ENCODE measurements at regions not wholly inside any gene's neighbourhood (a gene's known extent, or its start where the extent isn't known, plus 50 kb on each side); places are given as distances from the start of the nearest gene placed in this dataset.

- TF ChIP-seq, protein P1, sequence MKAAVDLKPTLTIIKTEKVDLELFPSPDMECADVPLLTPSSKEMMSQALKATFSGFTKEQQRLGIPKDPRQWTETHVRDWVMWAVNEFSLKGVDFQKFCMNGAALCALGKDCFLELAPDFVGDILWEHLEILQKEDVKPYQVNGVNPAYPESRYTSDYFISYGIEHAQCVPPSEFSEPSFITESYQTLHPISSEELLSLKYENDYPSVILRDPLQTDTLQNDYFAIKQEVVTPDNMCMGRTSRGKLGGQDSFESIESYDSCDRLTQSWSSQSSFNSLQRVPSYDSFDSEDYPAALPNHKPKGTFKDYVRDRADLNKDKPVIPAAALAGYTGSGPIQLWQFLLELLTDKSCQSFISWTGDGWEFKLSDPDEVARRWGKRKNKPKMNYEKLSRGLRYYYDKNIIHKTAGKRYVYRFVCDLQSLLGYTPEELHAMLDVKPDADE (IDR thresholded peaks at IDR 0.05), result no peak
- TF ChIP-seq EZH2 (IDR thresholded peaks at IDR 0.05; ENCODE audit: low read depth, unreplicated experiment) (no peak), CTCF (conservative IDR thresholded peaks at IDR 0.05; ENCODE audit: low read depth in 2 of 2) (no peak), ZNF331 (CRISPR knock-in tag; IDR thresholded peaks at IDR 0.05; ENCODE audit: low read depth) (no peak), POLR2AphosphoS5 (IDR thresholded peaks at IDR 0.05; ENCODE audit: low read depth) (no peak), ZNF114 (CRISPR knock-in tag; IDR thresholded peaks at IDR 0.05) (no peak), CREB1 (CRISPR knock-in tag; IDR thresholded peaks at IDR 0.05; ENCODE audit: low read depth) (no peak), STAT1 (IDR thresholded peaks at IDR 0.05; ENCODE audit: unreplicated experiment) (no peak), EZH2phosphoT487 (IDR thresholded peaks at IDR 0.05; ENCODE audit: unreplicated experiment) (no peak)
Observed at GRCh38 chr7:22052674-22053365, 107.1 kb upstream of the CDCA7L start (continued).

DNA sequence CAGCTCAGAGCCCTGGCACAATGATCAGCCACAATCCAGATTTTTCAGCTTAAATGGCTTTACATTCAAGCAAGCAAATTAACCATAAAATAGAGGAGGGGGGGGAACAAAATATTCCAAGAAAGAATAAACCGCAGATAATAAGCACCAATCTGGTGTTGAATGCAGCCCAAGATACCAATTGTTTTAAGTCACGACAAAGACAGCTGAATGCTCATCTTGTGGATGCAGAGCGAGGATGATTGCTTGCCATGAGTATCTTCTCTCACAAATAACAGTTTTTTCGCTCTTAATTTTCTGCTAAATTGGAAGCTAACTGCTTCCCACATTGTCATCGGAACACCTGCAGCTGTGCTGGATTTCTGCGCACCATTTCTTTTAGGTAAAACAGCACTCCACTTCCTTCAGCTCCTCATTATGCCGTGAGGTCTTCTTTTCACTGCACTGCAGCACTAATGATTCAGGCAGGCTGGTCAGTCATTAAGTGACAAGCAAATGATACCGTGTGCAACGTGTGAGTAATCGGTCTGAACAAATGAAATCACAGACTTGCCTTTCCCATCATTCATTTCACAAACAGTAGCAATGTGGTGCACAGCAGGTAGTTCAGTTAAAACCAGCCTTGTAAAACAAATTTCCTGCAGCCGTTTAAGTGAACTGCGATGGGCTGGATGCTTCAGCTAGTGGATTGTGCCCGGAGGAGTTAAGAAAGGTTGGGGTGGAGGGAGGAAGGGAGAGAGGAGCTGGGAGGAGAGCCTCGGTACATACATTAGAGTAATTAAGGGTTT lies 106.4 kb upstream of the CDCA7L start:
- Histone ChIP-seq H3K36me3 (ENCODE audit: insufficient read depth) (no peaks in the 10 kb centered on the region), H3K27me3 (ENCODE audit: insufficient read depth) (no peaks in the 10 kb centered on the region), H3F3A (replicated peaks; ENCODE audit: low read depth) (no peaks in the 10 kb centered on the region; the same call in 1 of the 2 replicates), H3K9me2 (ENCODE audit: insufficient read depth) (no peaks in the 10 kb centered on the region), H3K27ac (ENCODE audit: low read depth) (no peak overlapping the region), H3K4me1 (ENCODE audit: insufficient read depth) (peaks cover 19% of the 10 kb centered on the region), H4K20me1 (replicated peaks; ENCODE audit: insufficient read depth) (no peaks in the 10 kb centered on the region), H3K4me2 (peak overlapping the region; percentile 29; the same call in 1 of the 2 replicates), H3K79me2 (replicated peaks; ENCODE audit: insufficient read depth) (no peaks in the 10 kb centered on the region), H2AFZ (peak overlapping the region; percentile 86), H3K4me3 (no peak overlapping the region)
- ATAC-seq (peak; percentile 71; the same call in 2 of the 3 replicates), DNase-seq (ENCODE audit: low spot score) (peak; percentile 33)
- peaks cover 23% of the 10 kb centered on the region for H3K4me1 Mint-ChIP-seq
- peaks cover 10% of the 10 kb centered on the region for H3K27me3 Mint-ChIP-seq (ENCODE audit: insufficient read depth, low read depth, poor library complexity)
- H3K4me3 Mint-ChIP-seq, result no peak overlapping the region
- H3K27ac Mint-ChIP-seq, result no peak overlapping the region
- no peaks in the 10 kb centered on the region for H3K36me3 Mint-ChIP-seq (ENCODE audit: low read depth)
- peaks cover 3% of the 10 kb centered on the region; the same call in 1 of the 3 replicates for H3K9me3 Mint-ChIP-seq
- TF ChIP-seq NANOG (IDR thresholded peaks at IDR 0.05; ENCODE audit: borderline replicate concordance), result no peak
- TF ChIP-seq ZNF331 (CRISPR knock-in tag; IDR thresholded peaks at IDR 0.05; ENCODE audit: low read depth), result no peak
- no peak for TF ChIP-seq STAT1 (IDR thresholded peaks at IDR 0.05; ENCODE audit: unreplicated experiment)
- TF ChIP-seq, protein P1 (IDR thresholded peaks at IDR 0.05), result no peak
- no peak for TF ChIP-seq JUNB (IDR thresholded peaks at IDR 0.05; ENCODE audit: unreplicated experiment)
- TF ChIP-seq ZNF462 (CRISPR knock-in tag; IDR thresholded peaks at IDR 0.05), result no peak
- no peak for TF ChIP-seq POLR2AphosphoS5 (IDR thresholded peaks at IDR 0.05; ENCODE audit: low read depth)

Measured in GM23338 (cell line).